Kidney epithelial cell (primary cell): ENCODE measurements at regions not wholly inside any gene's neighbourhood (a gene's known extent, or its start where the extent isn't known, plus 50 kb on each side); places are given as distances from the start of the nearest gene placed in this dataset.

Source experiments
- DNase-seq: peaks from one replicate; pipeline ENCODE4 v3.0.0-alpha.2; 2010; ENCODE audit warnings: low read depth
- H3K27me3 ChIP-seq: 2 replicates; pipeline ENCODE4 v1.6.0; 2011; ENCODE audit warnings: low read length; ENCODE audit not compliant: control insufficient read depth, insufficient read depth
- H3K36me3 ChIP-seq: 2 replicates; pipeline ENCODE4 v1.5.1; 2011; ENCODE audit warnings: low read length; ENCODE audit not compliant: control insufficient read depth, insufficient read depth
- H3K4me3 ChIP-seq: 2 replicates; pipeline ENCODE4 v1.5.1; 2011; ENCODE audit warnings: low read depth, mild to moderate bottlenecking, control low read depth, low read length
- TF ChIP-seq, protein P1 (sequence below): IDR thresholded peaks from 2 replicates; pipeline ENCODE4 v1.5.1; 2011; ENCODE audit warnings: mild to moderate bottlenecking, moderate library complexity, low read length, control low read depth, inconsistent platforms; ENCODE audit not compliant: insufficient read depth, poor library complexity, severe bottlenecking

DNA sequence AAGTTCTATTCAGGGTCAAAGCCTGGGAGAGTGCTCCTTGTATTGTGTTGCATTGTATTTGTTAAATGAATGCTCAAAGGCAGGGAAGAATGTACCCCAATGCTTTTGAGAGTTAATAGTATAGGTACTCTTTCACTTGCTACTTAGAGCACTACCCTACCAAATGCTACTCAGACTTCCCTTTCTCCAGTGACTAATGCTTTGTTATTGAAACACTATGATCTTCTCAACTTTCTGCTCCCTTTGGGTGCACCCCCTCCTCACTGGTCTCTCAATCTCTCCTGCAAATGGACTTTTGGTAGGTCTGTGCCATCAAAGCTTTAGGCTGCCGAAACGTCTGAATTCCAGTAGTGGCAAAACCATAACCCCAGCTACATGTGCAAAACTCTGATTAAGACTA, 177.7 kb upstream of the AHR start:
- DNase-seq: no peak
- H3K27me3 ChIP-seq: no peaks in the 10 kb centered on the region
- TF ChIP-seq, protein P1, sequence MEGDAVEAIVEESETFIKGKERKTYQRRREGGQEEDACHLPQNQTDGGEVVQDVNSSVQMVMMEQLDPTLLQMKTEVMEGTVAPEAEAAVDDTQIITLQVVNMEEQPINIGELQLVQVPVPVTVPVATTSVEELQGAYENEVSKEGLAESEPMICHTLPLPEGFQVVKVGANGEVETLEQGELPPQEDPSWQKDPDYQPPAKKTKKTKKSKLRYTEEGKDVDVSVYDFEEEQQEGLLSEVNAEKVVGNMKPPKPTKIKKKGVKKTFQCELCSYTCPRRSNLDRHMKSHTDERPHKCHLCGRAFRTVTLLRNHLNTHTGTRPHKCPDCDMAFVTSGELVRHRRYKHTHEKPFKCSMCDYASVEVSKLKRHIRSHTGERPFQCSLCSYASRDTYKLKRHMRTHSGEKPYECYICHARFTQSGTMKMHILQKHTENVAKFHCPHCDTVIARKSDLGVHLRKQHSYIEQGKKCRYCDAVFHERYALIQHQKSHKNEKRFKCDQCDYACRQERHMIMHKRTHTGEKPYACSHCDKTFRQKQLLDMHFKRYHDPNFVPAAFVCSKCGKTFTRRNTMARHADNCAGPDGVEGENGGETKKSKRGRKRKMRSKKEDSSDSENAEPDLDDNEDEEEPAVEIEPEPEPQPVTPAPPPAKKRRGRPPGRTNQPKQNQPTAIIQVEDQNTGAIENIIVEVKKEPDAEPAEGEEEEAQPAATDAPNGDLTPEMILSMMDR: no peak
- no peak overlapping the region for H3K4me3 ChIP-seq
- H3K36me3 ChIP-seq: no peaks in the 10 kb centered on the region

DNA sequence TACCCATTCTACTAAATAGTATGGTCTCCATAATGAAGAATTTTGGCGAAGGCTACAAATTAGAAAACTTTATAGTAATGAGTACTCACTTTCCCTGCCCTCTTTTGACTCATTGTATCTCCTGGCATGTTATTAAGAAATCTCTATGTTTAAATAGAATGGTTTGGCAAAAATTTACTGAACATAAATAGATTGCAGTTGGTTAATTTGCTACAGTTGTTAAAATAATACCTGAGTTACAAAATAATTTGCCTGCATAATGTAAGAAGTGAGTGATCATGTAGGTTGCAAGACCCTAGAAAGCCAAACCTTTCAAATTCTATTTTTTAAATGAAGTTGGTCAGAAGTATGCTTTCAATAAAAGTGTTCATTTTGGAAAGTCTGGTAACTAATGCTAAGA, 176.8 kb upstream of the AHR start:
- no peak overlapping the region for H3K4me3 ChIP-seq
- no peaks in the 10 kb centered on the region for H3K36me3 ChIP-seq
- no peak for DNase-seq
- TF ChIP-seq, protein P1: no peak
- H3K27me3 ChIP-seq: no peaks in the 10 kb centered on the region

DNA sequence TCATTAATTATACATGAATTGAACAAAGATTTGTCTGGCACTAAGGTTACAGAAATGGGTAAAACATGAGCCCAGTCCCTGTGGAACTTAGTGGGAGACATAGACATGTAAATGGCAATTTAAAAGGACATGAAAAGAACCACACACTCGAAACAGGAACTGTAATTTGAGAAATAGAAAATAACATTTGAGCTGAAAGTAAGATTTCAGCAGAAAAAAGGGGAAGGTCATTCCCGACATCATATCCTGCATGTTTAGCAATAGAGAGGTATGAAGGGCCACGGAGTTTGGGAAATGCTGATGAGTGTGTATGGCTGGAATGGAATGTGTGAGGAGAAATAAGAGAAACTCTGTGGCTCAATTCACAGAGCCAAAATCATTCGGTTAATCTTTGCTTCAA, 175.4 kb upstream of the AHR start:
- H3K36me3 ChIP-seq: no peaks in the 10 kb centered on the region
- TF ChIP-seq, protein P1: no peak
- H3K27me3 ChIP-seq: no peaks in the 10 kb centered on the region
- H3K4me3 ChIP-seq: no peak overlapping the region
- DNase-seq: no peak

DNA sequence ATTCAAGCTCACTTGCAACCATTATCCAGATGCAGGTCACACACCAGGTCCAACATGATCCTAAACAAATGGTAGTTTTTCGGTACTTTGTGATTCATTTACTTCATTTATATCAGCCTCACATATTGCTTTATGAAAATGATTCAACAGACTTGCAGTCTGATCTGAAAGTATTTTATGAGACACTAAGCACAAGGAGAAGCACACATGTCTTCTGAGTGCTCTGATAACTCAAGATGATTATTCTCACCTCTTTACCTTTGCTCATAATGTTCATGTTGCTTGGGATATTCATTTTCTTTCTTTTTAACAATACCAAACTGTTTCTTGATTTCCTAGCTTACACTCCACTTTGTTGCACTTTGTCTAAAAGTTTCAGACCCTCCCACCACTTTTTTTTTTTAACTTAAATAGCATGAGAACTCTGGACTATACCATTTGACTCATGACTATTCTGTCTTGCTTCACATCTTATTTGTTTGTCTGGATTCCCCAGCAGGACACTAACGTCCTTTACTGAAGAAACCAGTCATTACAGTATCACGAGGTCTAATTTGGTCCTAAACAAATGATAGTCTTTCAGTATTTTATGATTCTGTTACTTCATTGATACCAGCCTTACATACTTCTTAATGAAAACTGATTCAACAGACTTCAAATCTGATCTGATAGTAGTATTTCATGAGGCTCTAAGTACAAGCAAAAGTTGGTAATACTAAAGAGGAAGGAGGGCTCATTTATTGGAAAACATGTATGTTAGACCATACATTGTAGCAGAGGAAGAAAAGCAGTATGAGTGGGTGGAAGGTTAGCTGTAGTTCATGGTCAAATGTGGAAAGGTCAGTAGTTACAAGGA, 171.8 kb upstream of the AHR start:
- no peaks in the 10 kb centered on the region for H3K27me3 ChIP-seq
- H3K4me3 ChIP-seq: no peak overlapping the region
- no peak for DNase-seq
- TF ChIP-seq, protein P1: no peak
- no peaks in the 10 kb centered on the region for H3K36me3 ChIP-seq

DNA sequence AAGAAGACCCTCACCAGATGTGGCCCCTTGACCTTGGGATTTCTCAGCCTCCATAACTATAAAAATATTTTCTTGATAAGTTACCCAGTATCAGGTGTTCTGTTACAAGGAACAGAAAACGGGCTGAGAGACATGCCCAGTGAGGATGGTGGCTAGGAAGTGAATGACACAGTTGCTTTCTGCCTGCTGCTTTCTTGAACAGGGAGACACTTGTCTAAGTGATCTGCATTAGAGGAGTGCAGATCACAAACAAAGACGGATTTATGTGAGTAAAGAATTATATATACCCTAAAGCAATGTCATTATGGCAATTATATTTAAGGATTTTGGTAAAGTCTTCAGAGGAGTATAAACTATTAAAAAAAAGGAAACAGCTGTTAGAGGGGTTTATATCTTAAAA, 169.2 kb upstream of the AHR start:
- Histone ChIP-seq H3K27me3 (no peaks in the 10 kb centered on the region), H3K4me3 (no peak overlapping the region), H3K36me3 (no peaks in the 10 kb centered on the region)
- TF ChIP-seq, protein P1: no peak
- no peak for DNase-seq
